Endothelial cell (in vitro differentiated cells): ENCODE measurements at regions not wholly inside any gene's neighbourhood (a gene's known extent, or its start where the extent isn't known, plus 50 kb on each side); places are given as distances from the start of the nearest gene placed in this dataset.

Experiments
- DNase-seq: peaks from one replicate; pipeline ENCODE4 v3.0.0; 2021; ENCODE audit warnings: low spot score
- H3K27ac Mint-ChIP-seq: one replicate; pipeline ENCODE4 v1.8.0; 2021; ENCODE audit warnings: mixed read lengths, inconsistent platforms; ENCODE audit not compliant: unreplicated experiment
- H3K27me3 Mint-ChIP-seq: one replicate; pipeline ENCODE4 v1.8.0; 2021; ENCODE audit warnings: mild to moderate bottlenecking, moderate library complexity, mixed read lengths, inconsistent platforms; ENCODE audit not compliant: unreplicated experiment
- H3K36me3 Mint-ChIP-seq: one replicate; pipeline ENCODE4 v1.8.0; 2021; ENCODE audit warnings: mild to moderate bottlenecking, low read depth, mixed read lengths, inconsistent platforms; ENCODE audit not compliant: unreplicated experiment
- H3K4me1 Mint-ChIP-seq: one replicate; pipeline ENCODE4 v1.8.0; 2021; ENCODE audit warnings: mild to moderate bottlenecking, mixed read lengths, inconsistent platforms; ENCODE audit not compliant: unreplicated experiment
- H3K4me3 Mint-ChIP-seq: one replicate; pipeline ENCODE4 v1.8.0; 2021; ENCODE audit warnings: mild to moderate bottlenecking, mixed read lengths, inconsistent platforms; ENCODE audit not compliant: unreplicated experiment
- H3K9me3 Mint-ChIP-seq: one replicate; pipeline ENCODE4 v1.8.0; 2021; ENCODE audit warnings: mixed read lengths, inconsistent platforms; ENCODE audit not compliant: unreplicated experiment
- CTCF ChIP-seq: fragments of 200-600 bp; sonication (generic); IDR thresholded peaks from one replicate; pipeline ENCODE4 v1.5.0; 2021; ENCODE audit warnings: antibody characterized with exemption; ENCODE audit not compliant: unreplicated experiment

- DNase-seq, result no peak
- Mint-ChIP-seq H3K9me3 (no peaks in the 10 kb centered on the region), H3K4me1 (peaks cover 5% of the 10 kb centered on the region), H3K4me3 (no peak overlapping the region), H3K27me3 (peaks cover 3% of the 10 kb centered on the region), H3K27ac (no peak overlapping the region), H3K36me3 (no peaks in the 10 kb centered on the region)
- TF ChIP-seq CTCF, result no peak
These were observed 68.3 kb upstream of the TBC1D5 start for GRCh38 chr3:17810759-17811158.

- peaks cover 5% of the 10 kb centered on the region for H3K4me1 Mint-ChIP-seq
- no peak overlapping the region for H3K4me3 Mint-ChIP-seq
- H3K9me3 Mint-ChIP-seq, result no peaks in the 10 kb centered on the region
- DNase-seq, result no peak
- no peak overlapping the region for H3K27ac Mint-ChIP-seq
- H3K36me3 Mint-ChIP-seq, result no peaks in the 10 kb centered on the region
- no peak for TF ChIP-seq CTCF
- H3K27me3 Mint-ChIP-seq, result peaks cover 3% of the 10 kb centered on the region
These were observed 66.6 kb upstream of the TBC1D5 start for GRCh38 chr3:17808994-17809393.

GRCh38 chr3:17806876-17807275 lies 64.4 kb upstream of the TBC1D5 start:
- H3K27ac Mint-ChIP-seq, result no peak overlapping the region
- peaks cover 5% of the 10 kb centered on the region for H3K4me1 Mint-ChIP-seq

GRCh38 chr3:17806201-17806600 lies 63.8 kb upstream of the TBC1D5 start:
- TF ChIP-seq CTCF, result no peak
- no peak overlapping the region for H3K27ac Mint-ChIP-seq
- H3K4me1 Mint-ChIP-seq, result peaks cover 5% of the 10 kb centered on the region
- no peaks in the 10 kb centered on the region for H3K36me3 Mint-ChIP-seq
- no peaks in the 10 kb centered on the region for H3K9me3 Mint-ChIP-seq
- peaks cover 3% of the 10 kb centered on the region for H3K27me3 Mint-ChIP-seq
- DNase-seq, result no peak
- no peak overlapping the region for H3K4me3 Mint-ChIP-seq

More at GRCh38 chr3:17806876-17807275, 64.4 kb upstream of the TBC1D5 start:
- peaks cover 3% of the 10 kb centered on the region for H3K27me3 Mint-ChIP-seq
- H3K4me3 Mint-ChIP-seq, result no peak overlapping the region
- no peak for DNase-seq
- H3K9me3 Mint-ChIP-seq, result no peaks in the 10 kb centered on the region
- H3K36me3 Mint-ChIP-seq, result no peaks in the 10 kb centered on the region
- no peak for TF ChIP-seq CTCF

GRCh38 chr3:17805461-17805940 lies 63.1 kb upstream of the TBC1D5 start:
- DNase-seq, result no peak
- H3K9me3 Mint-ChIP-seq, result no peaks in the 10 kb centered on the region

More at GRCh38 chr3:17805461-17805940, 63.1 kb upstream of the TBC1D5 start:
- Mint-ChIP-seq H3K27me3 (peaks cover 3% of the 10 kb centered on the region), H3K4me3 (no peak overlapping the region), H3K4me1 (peaks cover under 1% of the 10 kb centered on the region), H3K36me3 (no peaks in the 10 kb centered on the region), H3K27ac (no peak overlapping the region)
- no peak for TF ChIP-seq CTCF
